Lower lobe of right lung (tissue), 2 donors: ENCODE measurements at regions not wholly inside any gene's neighbourhood (a gene's known extent, or its start where the extent isn't known, plus 50 kb on each side); places are given as distances from the start of the nearest gene placed in this dataset.

Experiments
- ATAC-seq, 2 donors: fragments of 200-7000 bp; cut with Tn5 transposase; one replicate each; pipeline ENCODE4 v1.9.1; 2020 to 2022; ENCODE audit warnings: mild to moderate bottlenecking in 2 of 2, moderate library complexity in 2 of 2
- DNase-seq: peaks from one replicate; pipeline ENCODE4 v3.0.0-alpha.2; 2020
- H3K27ac ChIP-seq: fragments of 200-600 bp; one replicate; pipeline ENCODE4 v1.8.0; 2022
- H3K27me3 ChIP-seq: fragments of 200-600 bp; one replicate; pipeline ENCODE4 v1.8.0; 2022; ENCODE audit warnings: low read depth
- H3K36me3 ChIP-seq: fragments of 200-600 bp; one replicate; pipeline ENCODE4 v1.8.0; 2022; ENCODE audit warnings: mild to moderate bottlenecking
- H3K4me1 ChIP-seq: fragments of 200-600 bp; one replicate; pipeline ENCODE4 v1.8.0; 2022
- H3K4me3 ChIP-seq: fragments of 200-600 bp; one replicate; pipeline ENCODE4 v1.8.0; 2022; ENCODE audit warnings: mild to moderate bottlenecking
- H3K9me3 ChIP-seq: fragments of 200-600 bp; one replicate; pipeline ENCODE4 v1.8.0; 2022
- CTCF ChIP-seq: fragments of 200-600 bp; IDR thresholded peaks from one replicate; pipeline ENCODE4 v1.8.0; 2022; ENCODE audit warnings: antibody characterized with exemption, mild to moderate bottlenecking
- intact Hi-C: fragments of 100-400 bp; cut with DNase I; formaldehyde crosslinking; loops from one replicate; pipeline ENCODE4 v1.11.0; 2022
- donor health status: DM: no; HTN: yes; CAD: no; lungs with severe emphysema.

GRCh38 chr1:47696737-47697441 lies 259.0 kb downstream of the FOXD2 start:
- intact Hi-C loops, result no loop called here
- no peaks in the 10 kb centered on the region for H3K27me3 ChIP-seq
- ATAC-seq (peak; percentile 93), DNase-seq (no peak)
- H3K9me3 ChIP-seq, result no peaks in the 10 kb centered on the region
- TF ChIP-seq CTCF, result no peak
- H3K4me3 ChIP-seq, result no peak overlapping the region
- H3K4me1 ChIP-seq, result no peaks in the 10 kb centered on the region
- no peak overlapping the region for H3K27ac ChIP-seq
- no peaks in the 10 kb centered on the region for H3K36me3 ChIP-seq

GRCh38 chr1:47697616-47698335 lies 259.9 kb downstream of the FOXD2 start:
- intact Hi-C loops, result no loop called here
- DNase-seq (no peak), ATAC-seq (no peak)
- Histone ChIP-seq H3K27ac (no peak overlapping the region), H3K9me3 (no peaks in the 10 kb centered on the region), H3K4me3 (no peak overlapping the region), H3K27me3 (no peaks in the 10 kb centered on the region), H3K36me3 (no peaks in the 10 kb centered on the region), H3K4me1 (no peaks in the 10 kb centered on the region)
- no peak for TF ChIP-seq CTCF

GRCh38 chr1:47699492-47700235 lies 261.8 kb downstream of the FOXD2 start:
- intact Hi-C loops, result loop anchor here (10.0 kb wide), 1 partner anchor 255 kb away; no protein-coding TSS in a partner anchor
- Histone ChIP-seq H3K4me1 (no peaks in the 10 kb centered on the region), H3K27ac (no peak overlapping the region), H3K36me3 (no peaks in the 10 kb centered on the region), H3K9me3 (no peaks in the 10 kb centered on the region), H3K27me3 (no peaks in the 10 kb centered on the region), H3K4me3 (no peak overlapping the region)
- DNase-seq (no peak), ATAC-seq (no peak)
- TF ChIP-seq CTCF, result no peak

GRCh38 chr1:47701283-47701682 lies 263.4 kb downstream of the FOXD2 start:
- peaks cover 5% of the 10 kb centered on the region for H3K27me3 ChIP-seq
- H3K9me3 ChIP-seq, result no peaks in the 10 kb centered on the region
- ATAC-seq, result no peak
- H3K4me1 ChIP-seq, result no peaks in the 10 kb centered on the region
- TF ChIP-seq CTCF, result no peak
- H3K4me3 ChIP-seq, result no peak overlapping the region
- DNase-seq, result no peak
- no peak overlapping the region for H3K27ac ChIP-seq
- H3K36me3 ChIP-seq, result no peaks in the 10 kb centered on the region
- intact Hi-C loops, result loop anchor here (10.0 kb wide), 1 partner anchor 256 kb away; no protein-coding TSS in a partner anchor

GRCh38 chr1:47701741-47702515 lies 264.1 kb downstream of the FOXD2 start:
- DNase-seq (no peak), ATAC-seq (no peak)
- intact Hi-C loops, result loop anchor here (10.0 kb wide), 1 partner anchor 257 kb away; no protein-coding TSS in a partner anchor
- no peaks in the 10 kb centered on the region for H3K9me3 ChIP-seq
- H3K36me3 ChIP-seq, result no peaks in the 10 kb centered on the region
- no peak overlapping the region for H3K4me3 ChIP-seq
- H3K27ac ChIP-seq, result no peak overlapping the region
- peaks cover 5% of the 10 kb centered on the region for H3K27me3 ChIP-seq
- no peak for TF ChIP-seq CTCF
- no peaks in the 10 kb centered on the region for H3K4me1 ChIP-seq
